Memory B cell (primary cell): ENCODE measurements at regions not wholly inside any gene's neighbourhood (a gene's known extent, or its start where the extent isn't known, plus 50 kb on each side); places are given as distances from the start of the nearest gene placed in this dataset.

ENCODE experiments used
- ATAC-seq: fragments of 150-1000 bp; cut with Tn5 transposase; 2 replicates; pipeline ENCODE4 v1.10.0; 2021; ENCODE audit warnings: low read depth, mild to moderate bottlenecking, moderate library complexity
- DNase-seq, 2 donors: peaks; one replicate each; pipeline ENCODE4 v3.0.0; 2022; ENCODE audit warnings: low spot score in 2 of 2
- H3K27ac Mint-ChIP-seq: one replicate; pipeline ENCODE4 v1.8.0; 2022; ENCODE audit warnings: mild to moderate bottlenecking, moderate library complexity, mixed read lengths
- H3K27me3 Mint-ChIP-seq: one replicate; pipeline ENCODE4 v1.8.0; 2022; ENCODE audit warnings: mixed read lengths
- H3K36me3 Mint-ChIP-seq: one replicate; pipeline ENCODE4 v1.8.0; 2022; ENCODE audit warnings: mild to moderate bottlenecking, mixed read lengths
- H3K4me1 Mint-ChIP-seq: one replicate; pipeline ENCODE4 v1.8.0; 2022; ENCODE audit warnings: mixed read lengths
- H3K4me3 Mint-ChIP-seq: one replicate; pipeline ENCODE4 v1.8.0; 2022; ENCODE audit warnings: mild to moderate bottlenecking, moderate library complexity, mixed read lengths
- H3K9me3 Mint-ChIP-seq: one replicate; pipeline ENCODE4 v1.8.0; 2022; ENCODE audit warnings: mixed read lengths

DNA sequence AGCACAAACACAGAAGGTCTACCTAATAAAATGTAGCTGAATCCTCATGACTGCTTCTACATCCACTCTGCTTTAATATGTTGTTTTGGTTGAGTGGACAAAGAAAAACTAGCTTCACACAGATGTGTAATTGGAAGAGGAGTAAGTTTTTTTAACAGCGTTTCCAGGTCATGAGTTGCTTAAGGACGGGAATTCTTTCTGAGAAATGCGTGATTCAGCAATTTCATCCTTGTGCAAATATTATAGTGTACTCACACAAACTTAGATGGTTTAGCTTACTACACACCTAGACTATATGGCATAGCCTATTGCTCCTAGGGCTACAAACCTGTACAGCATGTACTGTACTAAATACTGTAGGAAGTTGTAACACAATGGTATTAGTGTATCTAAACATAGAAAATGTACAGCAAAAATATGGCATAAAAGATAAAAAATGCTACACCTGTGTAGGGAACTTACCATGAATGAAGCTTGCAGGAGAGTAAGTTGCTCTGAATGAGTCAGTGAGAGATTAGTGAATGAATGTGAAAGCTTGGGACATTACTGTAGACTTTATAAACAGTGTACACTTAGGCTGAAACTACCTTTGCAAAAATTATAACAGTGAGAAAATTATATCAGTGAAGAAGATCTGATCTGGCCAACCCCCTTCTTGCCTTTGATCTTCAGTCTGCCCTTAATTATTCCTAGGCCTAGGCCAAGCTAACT is 70.8 kb upstream of the IL15 start:
- no peak for DNase-seq
- no peak overlapping the region for H3K27ac Mint-ChIP-seq
- ATAC-seq: no peak
- H3K4me1 Mint-ChIP-seq: no peaks in the 10 kb centered on the region
- no peaks in the 10 kb centered on the region for H3K27me3 Mint-ChIP-seq
- H3K9me3 Mint-ChIP-seq: no peaks in the 10 kb centered on the region
- H3K4me3 Mint-ChIP-seq: no peak overlapping the region
- no peaks in the 10 kb centered on the region for H3K36me3 Mint-ChIP-seq

DNA sequence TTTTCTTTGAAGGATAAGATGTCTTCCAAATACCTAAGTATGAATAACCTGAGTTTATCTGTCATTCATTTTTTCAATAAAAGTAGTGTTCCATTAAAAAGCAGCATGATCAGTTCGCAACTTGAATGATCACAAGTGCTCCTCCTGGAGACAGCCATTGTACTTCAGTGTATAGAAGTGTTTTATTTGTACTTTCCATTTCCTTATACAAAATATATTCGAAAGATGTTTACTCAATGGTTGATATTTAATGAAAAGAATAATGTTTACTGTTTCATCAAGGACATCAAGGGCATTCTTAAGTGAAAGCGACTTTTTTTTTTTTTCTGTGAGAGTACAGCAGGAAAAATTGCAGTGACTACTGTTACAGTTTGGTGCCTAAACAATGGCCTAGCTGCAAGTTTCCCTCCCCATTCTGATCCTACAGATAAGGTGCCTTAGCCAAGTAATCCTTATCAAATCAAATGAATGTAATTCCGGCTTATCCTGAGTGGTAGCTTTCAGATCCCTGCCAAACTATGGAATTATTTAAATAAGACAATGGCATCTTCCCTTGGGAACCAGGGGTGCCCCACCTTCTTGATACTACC is 69.0 kb upstream of the IL15 start:
- no peaks in the 10 kb centered on the region for H3K36me3 Mint-ChIP-seq
- H3K27ac Mint-ChIP-seq: no peak overlapping the region
- H3K27me3 Mint-ChIP-seq: no peaks in the 10 kb centered on the region
- DNase-seq (no peak), ATAC-seq (no peak)
- H3K4me1 Mint-ChIP-seq: no peaks in the 10 kb centered on the region
- no peaks in the 10 kb centered on the region for H3K9me3 Mint-ChIP-seq
- no peak overlapping the region for H3K4me3 Mint-ChIP-seq

DNA sequence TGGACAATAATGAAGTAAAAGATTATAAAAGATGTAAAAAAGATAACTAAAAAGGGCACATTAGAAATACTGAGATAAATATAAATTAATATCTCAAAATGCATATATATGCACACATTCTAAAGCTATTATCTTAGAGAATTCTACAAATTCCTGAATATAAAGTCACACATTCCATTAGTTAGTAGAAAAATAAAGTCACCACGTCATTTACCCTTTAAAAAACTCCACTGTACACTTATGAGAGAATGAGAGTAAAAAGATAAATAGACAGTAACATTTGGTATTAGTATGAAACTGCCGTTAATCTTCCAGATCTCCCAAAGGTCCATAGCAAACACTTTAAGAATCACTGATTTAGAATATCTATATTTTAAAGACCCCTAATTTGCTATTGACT is 67.2 kb upstream of the IL15 start:
- no peaks in the 10 kb centered on the region for H3K27me3 Mint-ChIP-seq
- no peaks in the 10 kb centered on the region for H3K36me3 Mint-ChIP-seq
- H3K9me3 Mint-ChIP-seq: no peaks in the 10 kb centered on the region
- no peak overlapping the region for H3K4me3 Mint-ChIP-seq
- H3K27ac Mint-ChIP-seq: no peak overlapping the region
- DNase-seq (no peak), ATAC-seq (no peak)
- H3K4me1 Mint-ChIP-seq: no peaks in the 10 kb centered on the region

DNA sequence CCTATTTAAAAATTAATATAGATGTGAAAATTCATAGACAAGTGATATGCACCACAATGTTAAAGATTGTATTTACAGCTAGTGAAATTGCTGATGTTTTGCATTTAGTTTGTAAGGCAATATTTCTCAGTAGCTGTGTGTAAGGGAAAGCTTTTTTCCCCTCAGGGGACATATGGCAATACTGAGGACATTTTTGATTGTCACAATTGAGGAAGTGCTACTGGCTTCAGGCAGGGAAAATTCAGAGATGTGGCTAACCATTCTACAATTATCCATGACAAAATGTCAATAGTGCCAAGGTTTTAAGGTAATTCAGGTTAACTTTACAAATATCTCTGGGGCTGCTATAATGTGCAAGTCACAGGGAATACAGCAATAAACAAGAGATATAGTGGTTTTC is 66.1 kb upstream of the IL15 start:
- DNase-seq: no peak
- H3K4me3 Mint-ChIP-seq: no peak overlapping the region
- H3K36me3 Mint-ChIP-seq: no peaks in the 10 kb centered on the region
- no peaks in the 10 kb centered on the region for H3K9me3 Mint-ChIP-seq
- H3K27ac Mint-ChIP-seq: no peak overlapping the region
- H3K4me1 Mint-ChIP-seq: no peaks in the 10 kb centered on the region
- H3K27me3 Mint-ChIP-seq: no peaks in the 10 kb centered on the region
- no peak for ATAC-seq

DNA sequence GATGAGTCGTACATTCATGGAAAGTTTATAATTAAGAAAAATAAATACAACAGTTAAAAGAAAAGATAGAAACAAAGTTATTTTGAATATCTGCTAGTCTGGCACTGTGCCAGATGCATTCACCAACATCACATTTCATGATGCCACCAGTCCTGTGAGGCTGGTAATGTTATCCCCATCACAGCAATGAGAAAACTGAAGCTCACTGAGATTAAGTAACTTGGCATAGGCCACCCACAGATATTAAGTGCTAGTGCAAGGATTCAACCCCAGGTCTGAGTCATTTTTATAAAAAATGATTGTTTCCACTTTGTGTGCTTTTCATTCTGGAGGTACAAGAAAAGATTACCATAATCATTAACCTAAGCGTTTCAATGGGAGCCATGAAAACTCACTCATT is 65.0 kb upstream of the IL15 start:
- ATAC-seq (no peak), DNase-seq (no peak)
- Mint-ChIP-seq H3K36me3 (no peaks in the 10 kb centered on the region), H3K9me3 (no peaks in the 10 kb centered on the region), H3K27me3 (no peaks in the 10 kb centered on the region), H3K4me1 (no peaks in the 10 kb centered on the region), H3K4me3 (no peak overlapping the region), H3K27ac (no peak overlapping the region)

DNA sequence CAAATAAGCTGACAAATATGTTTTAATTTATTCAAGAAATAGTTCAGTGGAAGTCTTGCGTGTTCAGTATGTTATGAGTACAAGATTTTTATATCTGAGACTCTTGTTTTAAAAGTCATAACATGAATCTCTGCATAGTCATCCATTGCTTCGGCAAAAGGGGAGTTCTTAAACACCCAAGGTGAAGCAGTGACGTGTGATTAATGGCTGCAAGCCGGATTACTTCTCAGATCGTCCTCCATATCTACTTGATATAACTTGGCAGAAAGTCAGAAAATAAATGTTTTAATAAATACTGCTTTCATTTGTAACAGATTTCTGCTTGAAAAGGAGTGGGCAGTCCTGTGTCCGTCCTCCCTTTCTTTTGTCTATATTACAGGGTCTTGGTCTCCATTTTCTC is 64.6 kb upstream of the IL15 start:
- DNase-seq: no peak
- no peaks in the 10 kb centered on the region for H3K4me1 Mint-ChIP-seq

DNA sequence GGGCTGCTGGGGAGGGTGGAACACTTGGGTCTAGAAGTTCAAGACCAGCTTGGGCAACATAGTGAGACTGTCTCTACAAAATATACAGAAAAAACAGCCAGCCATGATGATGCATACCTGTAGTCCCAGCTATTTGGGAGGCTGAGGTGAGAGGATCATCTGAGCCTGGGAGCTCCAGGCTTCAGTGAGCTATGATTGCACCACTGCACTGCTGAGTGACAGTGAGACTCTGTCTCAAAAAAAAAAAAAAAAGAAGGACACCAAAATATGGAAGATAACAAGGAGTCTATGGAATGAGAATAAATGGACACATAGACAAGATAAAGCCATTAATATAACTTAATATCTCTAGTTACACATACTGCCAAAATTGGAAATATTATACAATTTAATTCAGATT is 62.7 kb upstream of the IL15 start:
- Mint-ChIP-seq H3K4me3 (no peak overlapping the region), H3K27me3 (no peaks in the 10 kb centered on the region), H3K4me1 (no peaks in the 10 kb centered on the region), H3K36me3 (no peaks in the 10 kb centered on the region), H3K9me3 (no peaks in the 10 kb centered on the region), H3K27ac (no peak overlapping the region)
- no peak for ATAC-seq
- no peak for DNase-seq

More for the DNA sequence above, 64.6 kb upstream of the IL15 start:
- Mint-ChIP-seq H3K36me3 (no peaks in the 10 kb centered on the region), H3K9me3 (no peaks in the 10 kb centered on the region), H3K4me3 (no peak overlapping the region), H3K27me3 (no peaks in the 10 kb centered on the region), H3K27ac (no peak overlapping the region)
- ATAC-seq: no peak

DNA sequence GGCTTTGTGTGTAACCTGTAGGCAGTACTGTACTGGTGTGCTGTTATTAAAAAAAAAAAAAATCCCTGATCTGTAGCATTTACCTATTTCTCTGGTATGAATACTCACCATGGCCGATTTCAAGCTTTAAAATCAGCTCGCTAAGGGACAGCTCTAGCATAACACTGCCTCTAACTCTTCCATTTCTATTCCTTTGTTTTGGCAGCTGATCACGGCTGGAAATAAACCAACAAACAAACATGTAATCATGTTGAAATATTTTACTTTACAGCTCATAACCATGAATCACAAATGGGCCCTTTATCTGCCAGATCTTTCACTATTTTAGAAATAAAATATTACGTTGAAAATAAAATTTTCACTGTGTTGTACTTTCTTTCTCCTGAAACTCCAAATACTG is 60.5 kb upstream of the IL15 start:
- no peaks in the 10 kb centered on the region for H3K27me3 Mint-ChIP-seq
- H3K4me3 Mint-ChIP-seq: no peak overlapping the region
- DNase-seq (no peak), ATAC-seq (no peak)
- no peaks in the 10 kb centered on the region for H3K36me3 Mint-ChIP-seq
- H3K9me3 Mint-ChIP-seq: no peaks in the 10 kb centered on the region
- H3K27ac Mint-ChIP-seq: no peak overlapping the region
- H3K4me1 Mint-ChIP-seq: no peaks in the 10 kb centered on the region

DNA sequence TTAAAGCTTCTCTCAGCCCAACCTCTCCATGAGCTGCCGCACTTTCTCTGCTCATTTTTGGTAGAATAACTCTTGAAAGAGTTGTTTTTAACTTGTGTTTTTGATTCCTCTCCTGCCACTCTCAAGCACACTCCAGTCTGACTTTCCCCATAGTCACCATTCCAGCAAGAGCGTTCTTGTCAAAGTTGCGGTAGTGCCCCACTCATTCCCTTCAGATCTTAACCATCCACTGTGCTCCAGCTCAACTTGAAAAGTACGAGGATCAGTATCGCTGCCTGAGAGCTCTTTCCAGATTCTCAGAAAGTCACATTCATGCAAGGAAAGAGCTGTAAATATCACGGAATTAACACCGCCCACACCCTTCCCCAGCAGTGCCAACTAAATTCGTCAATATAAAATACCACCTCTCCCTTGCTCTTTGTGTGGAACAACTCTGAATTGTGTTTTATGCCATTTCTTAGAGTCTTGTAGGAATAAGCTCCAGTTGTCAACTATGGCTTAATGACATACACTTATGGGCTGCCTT is 59.7 kb upstream of the IL15 start:
- DNase-seq: no peak
- no peaks in the 10 kb centered on the region for H3K36me3 Mint-ChIP-seq
- H3K4me1 Mint-ChIP-seq: no peaks in the 10 kb centered on the region
- H3K4me3 Mint-ChIP-seq: no peak overlapping the region
- ATAC-seq: no peak
- H3K27me3 Mint-ChIP-seq: no peaks in the 10 kb centered on the region
- H3K27ac Mint-ChIP-seq: no peak overlapping the region
- no peaks in the 10 kb centered on the region for H3K9me3 Mint-ChIP-seq

DNA sequence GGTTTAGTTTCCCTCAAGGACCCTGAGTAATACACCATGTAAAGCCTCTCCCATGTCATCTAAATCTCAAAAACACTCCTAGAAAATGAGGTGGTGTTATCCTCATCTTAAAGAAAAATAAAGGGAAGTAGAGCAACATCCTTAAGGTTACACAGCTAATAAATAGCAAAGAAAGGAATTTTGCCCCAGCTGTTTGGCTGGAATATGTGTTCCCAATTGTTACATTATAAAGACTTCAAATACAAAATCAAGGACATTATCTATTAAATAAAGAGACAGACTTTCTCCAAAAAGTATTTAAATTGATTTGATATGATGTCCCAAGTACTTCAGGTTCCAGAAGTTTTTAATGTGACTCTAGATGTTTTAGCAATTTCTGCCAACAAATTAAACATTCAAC is 57.9 kb upstream of the IL15 start:
- Mint-ChIP-seq H3K4me1 (no peaks in the 10 kb centered on the region), H3K27me3 (no peaks in the 10 kb centered on the region), H3K36me3 (no peaks in the 10 kb centered on the region), H3K27ac (no peak overlapping the region), H3K9me3 (peaks cover 3% of the 10 kb centered on the region), H3K4me3 (no peak overlapping the region)
- no peak for DNase-seq
- no peak for ATAC-seq

DNA sequence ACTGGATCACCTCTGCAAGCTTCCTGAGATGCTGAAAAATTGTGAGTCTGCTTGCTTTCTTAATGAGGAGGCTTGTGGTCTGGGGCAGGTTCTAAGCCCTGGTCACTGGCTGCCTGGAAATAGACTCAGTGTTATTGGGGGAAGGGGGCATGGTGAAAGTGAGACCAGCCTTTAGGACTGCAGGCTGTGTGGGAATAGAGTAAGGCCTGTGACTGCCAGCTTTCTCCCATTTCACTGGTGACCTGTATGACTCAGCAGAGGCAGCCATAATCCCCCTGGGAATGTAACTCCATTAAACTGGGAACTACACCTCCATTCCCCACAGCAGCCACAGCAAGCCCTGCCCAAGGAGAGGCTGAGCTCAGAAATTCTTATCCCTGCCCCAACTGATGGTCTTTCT is 55.9 kb upstream of the IL15 start:
- DNase-seq (no peak), ATAC-seq (no peak)
- H3K36me3 Mint-ChIP-seq: no peaks in the 10 kb centered on the region
- no peaks in the 10 kb centered on the region for H3K4me1 Mint-ChIP-seq
- H3K9me3 Mint-ChIP-seq: peaks cover 13% of the 10 kb centered on the region
- no peak overlapping the region for H3K27ac Mint-ChIP-seq
- H3K4me3 Mint-ChIP-seq: no peak overlapping the region
- H3K27me3 Mint-ChIP-seq: no peaks in the 10 kb centered on the region
